ENCODE measurements at regions not wholly inside any gene's neighbourhood (a gene's known extent, or its start where the extent isn't known, plus 50 kb on each side); places are given as distances from the start of the nearest gene placed in this dataset.

DNA sequence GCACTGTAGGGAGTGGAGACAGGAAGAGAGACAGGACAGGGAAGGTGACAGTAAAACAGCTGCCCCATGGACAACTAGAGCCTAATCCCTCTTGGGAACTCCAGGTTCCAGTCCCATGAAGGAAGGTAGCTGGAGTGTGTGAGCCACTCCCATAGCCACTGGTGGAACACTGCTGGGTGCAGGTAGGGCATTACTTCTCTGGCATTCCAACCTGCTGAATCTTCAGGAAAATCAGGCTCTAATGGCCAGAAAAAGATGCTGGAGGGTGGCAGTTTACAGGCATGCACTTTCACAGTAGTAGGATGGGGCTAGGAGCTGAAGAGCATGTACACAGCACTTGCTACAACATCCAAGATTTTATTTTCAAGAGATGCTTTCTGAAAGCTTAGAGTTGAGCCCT is 259.4 kb downstream of the AUH start:
- DNase-seq = no peak

DNA sequence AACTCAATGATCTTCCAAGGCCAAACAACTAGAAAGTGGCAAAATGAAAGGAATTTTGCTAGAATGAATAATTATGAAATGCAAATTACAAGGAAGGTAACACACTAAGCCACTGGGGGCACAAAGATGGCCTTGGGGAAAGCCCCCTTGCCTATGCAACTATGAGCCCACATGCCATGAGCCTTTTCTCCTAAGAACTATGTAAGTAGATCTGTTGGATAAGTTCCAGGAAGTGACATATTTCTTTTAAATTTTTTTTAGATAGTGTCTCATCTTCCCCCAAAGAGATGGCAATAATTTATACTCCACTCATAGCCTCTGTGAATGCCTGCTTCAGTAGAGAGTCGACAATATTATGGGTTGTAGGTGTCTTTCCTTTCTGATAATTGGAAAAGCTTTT is 257.8 kb downstream of the AUH start:
- no peak for DNase-seq

DNA sequence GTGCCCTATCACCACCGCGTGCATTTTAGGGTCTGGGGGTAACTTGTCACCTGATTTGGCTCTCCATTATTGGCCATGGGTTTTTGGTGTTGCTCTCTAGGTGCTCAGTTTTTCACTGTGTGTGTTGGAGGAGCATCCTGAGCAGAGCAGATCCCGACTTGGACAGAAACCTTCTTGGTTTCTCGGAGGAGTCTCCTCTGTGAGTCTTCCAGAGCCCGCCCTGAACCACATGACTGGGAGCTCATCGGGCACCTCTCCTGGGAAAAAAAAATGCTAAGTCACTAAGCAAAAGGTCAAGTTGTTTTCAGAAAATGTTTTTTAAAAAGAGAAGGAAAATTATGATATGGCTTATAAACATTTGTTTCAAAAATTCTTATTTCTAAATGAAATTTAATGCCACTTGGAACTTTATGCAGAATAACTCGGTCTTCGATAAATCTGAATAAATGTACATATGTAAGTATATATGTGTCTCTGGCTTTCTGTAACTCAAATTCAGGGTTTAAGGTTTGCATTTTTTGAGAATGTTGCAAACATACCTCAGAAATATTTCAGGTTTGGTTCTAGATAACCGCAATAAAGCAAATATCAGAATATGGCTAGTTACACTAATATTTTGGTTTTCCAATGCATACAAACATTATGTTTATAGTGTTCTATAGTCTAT is 255.2 kb downstream of the AUH start:
- no peak for DNase-seq

DNA sequence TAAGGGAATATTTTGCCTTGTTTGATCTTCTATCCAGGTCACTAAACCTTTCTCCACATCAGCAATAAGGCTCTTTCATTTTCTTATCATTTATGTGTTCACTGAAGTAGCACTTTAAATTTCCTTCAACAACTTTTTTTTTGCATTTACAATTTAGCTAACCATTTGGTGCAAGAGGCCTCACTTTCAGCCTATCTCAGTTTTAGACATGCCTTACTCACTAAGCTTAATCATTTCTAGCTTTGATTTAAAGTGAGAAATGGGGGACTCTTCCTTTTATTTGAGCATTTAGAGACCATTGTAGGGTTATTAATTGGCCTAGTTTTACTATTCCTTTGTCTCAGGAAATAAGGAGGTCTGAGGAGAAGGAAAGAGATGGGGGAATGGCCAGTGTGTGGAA is 250.5 kb downstream of the AUH start:
- DNase-seq = no peak

DNA sequence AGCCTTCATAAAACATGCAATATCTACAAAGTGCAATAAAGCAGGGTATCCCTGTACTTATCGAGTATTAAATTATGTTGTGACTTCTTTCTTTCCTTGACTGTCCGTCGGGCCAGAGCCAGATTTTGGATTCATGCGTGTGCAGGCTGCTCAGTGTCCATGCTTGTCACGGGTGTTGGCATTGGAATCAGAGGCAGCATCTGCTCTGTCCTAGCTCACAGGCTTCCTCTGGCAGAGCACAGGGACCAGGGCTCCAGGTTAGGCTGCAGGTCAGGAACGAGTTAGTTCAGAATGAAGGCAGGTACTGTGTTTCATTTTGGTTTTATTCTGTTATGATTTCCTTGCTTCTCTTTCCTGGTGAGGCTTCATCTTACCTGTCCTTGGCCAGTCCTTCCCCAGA is 249.8 kb downstream of the AUH start:
- no peak for DNase-seq

DNA sequence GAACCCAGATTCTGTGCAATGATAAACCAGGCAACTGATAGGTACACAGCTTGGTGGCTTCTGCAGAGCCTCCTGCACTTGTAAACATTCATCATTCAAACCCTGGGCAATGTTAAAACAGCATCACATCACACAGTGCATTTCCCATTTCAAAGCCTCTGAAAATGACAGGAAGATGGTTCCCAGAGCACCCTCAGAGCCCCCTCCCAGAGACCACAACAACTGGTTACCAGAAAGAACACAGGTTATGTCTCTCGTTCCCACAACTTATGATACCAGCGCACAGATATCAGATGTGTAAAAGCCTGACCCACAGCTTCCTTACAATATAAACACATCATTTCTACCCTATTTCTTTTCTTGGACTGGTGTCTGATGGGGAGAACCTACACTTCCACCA is 248.7 kb downstream of the AUH start:
- no peak for DNase-seq

DNA sequence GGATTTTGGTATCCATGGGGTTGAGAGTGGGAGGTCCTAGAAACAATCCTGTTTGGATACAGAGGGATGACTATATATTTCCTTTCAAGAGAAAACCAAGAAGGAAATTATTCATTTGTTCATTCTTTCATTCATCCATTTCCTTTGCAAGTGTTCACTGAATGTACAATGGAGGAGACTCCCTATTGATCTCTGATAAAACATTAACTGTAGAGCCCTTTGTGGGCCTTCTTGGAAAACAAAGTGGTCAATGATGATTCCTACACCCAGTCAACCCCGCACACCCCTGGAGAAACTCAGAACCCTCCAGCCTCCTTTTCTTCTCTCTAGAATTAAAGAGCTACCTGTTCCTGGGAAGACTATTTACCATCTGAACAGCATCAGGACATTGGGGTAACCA is 247.3 kb downstream of the AUH start:
- DNase-seq = no peak

DNA sequence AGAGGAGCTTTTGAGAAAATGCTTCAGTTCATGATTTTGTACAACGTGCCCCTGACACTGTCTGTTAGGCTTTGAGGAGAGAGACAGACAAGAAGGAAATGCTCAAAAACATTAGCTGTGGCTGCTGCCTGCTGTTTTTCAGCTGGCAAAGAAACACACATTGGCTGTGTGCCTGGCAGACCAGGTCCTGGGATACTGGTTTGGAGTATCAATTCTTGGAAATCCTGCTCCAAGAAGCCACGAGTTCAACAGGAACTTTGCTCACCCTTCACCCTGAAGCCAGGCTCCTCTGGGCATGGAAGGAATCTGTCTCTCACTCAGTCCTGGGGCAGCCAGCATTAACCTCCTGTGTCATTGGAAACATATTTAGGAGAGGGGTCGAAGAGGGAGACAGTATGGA is 245.5 kb downstream of the AUH start:
- DNase-seq = no peak

DNA sequence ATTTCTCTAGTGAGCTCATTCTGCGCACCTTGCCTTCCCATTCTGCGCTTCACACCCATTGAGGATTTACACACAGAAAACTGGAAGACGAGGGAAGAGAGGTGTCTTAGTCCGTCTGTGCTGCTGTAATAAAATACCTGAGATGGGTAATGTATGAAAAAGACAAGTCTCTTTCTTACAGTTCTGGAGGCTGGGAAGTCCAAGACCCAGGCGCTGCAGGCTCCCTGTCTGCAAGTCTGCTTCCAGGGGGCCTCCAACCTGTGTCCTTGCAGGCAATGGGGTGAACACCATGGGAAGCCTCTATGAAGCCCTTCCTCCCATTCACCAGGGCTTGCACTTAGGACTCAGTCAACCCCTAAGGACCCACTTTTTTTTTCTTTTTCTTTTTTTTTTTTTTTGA is 245.0 kb downstream of the AUH start:
- no peak for DNase-seq

DNA sequence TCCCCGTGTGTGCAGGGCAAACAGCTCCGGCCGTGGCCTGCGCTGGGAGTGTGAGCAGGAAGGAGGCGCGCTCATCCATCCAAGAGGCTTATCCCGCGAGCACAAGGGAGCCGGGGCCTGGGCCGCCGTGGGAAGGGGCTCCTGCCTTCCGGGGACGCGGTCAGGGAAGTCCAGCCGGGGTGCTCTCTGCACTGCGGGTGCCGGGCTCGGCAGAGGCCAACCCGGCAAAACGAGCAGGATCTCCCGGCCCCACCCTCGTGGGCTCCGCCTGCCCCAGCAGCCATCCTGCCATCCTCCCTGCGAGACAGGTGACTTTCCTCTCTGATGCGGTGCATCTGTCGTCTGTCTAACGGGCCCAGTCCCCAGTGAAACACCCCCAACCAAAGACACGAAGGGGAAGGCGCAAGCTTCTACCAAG is 244.2 kb downstream of the AUH start:
- no peak for DNase-seq

DNA sequence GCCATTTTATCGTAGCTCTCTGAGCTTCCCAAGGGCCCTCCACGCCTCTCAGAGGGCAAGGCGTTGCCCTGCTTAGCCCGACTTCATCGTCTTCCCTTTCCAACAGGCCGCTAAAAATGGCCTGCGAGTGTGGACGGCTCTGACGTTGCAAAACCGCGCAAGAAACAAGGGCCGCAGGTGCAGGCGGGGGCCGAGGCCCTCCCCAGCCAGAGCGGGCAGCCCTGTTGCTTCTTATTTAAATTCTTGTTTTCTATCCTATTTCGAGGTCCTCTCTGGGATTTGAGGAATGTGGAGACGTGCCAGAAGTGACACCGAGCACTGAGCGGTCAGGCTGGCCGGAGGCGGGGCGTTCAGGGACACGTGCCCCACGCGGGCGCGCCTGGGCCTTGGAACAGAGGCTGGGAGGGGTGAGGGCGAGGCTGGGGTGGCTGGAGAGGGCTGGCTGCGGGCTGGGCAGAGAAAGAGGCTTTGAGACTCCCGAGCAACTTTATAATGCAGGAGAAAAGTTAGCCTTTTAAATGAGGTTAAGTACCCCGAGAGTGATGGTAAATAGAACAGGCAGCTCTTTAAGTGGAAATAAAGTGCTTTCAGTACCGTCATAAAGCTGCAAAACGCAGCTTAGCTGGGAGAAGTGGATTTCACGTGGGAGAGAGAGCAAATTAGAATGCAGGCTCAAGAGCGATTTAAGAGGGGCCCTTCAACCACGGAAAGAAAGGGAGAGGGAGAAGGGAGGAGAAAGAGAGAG is 243.6 kb downstream of the AUH start:
- no peak for DNase-seq

DNA sequence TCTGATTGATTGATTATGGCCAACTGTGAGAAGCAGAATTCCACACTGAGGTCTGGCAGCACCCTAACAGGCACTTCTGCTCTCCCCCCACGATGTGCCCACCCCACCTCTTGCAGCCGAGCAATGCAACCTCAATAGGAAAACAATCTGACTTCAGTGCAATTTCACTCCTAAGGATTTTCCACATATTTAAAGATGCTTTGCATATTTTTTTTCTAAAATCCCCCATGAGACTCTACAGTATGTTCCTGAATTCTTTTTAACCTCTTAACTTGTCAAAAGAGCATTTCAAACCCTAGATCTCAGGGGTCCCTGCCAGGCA is 243.1 kb downstream of the AUH start:
- DNase-seq = no peak

DNA sequence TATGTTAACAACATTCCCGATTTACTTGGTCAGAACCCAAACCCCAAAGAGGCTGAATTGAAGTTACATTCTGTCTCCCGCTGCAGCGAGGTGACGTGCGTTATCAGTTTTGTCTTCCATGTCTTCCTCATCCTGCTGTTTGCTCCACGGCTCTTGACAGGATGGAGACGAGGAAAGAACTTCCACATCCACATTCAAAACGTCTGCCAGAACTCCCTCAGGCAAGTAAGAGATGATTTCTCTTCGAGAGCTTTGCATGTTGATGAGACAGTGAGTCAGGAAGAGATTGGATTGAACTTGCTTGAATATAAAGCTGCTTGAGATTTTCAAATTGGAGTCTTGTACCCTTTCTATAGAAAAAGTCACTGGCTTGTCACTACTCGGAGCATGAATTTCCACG is 242.6 kb downstream of the AUH start:
- DNase-seq = no peak

DNA sequence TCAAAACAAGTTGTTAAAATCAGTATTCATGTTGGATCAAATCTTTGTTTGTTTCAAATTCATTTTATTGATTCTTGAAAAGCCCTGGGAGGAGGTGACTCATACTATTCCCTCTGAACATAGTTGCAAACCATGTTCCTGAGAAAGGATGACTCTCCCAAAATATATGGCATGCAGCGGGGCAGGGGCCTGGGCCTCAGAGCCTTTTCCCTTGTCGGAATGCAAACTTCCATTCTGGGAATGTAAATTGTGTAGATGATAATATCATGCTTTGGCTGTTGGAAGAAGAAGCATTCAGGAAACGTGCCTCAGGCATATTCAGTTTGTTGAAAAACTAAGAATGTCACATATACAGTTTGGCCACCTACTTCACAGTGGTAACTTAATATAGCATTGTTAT is 242.0 kb downstream of the AUH start:
- no peak for DNase-seq

DNA sequence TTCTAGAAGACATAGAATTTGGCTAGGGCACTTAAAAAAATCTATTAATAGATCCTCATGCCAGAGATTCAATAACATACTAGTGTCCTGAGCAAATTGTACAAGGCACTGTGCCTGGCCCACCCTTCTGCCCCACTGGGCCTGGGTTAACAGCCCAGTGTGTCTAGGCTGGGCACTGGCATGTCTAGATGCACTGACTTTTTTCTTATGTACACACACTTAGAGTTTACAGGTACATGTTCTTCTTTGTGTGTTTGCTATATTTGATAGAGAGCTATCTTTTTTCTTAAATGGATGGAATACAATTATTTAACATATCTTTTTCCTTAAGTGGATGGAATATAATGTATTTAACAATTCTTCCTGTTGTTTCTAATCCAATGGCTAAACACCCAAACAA is 241.5 kb downstream of the AUH start:
- DNase-seq = no peak

DNA sequence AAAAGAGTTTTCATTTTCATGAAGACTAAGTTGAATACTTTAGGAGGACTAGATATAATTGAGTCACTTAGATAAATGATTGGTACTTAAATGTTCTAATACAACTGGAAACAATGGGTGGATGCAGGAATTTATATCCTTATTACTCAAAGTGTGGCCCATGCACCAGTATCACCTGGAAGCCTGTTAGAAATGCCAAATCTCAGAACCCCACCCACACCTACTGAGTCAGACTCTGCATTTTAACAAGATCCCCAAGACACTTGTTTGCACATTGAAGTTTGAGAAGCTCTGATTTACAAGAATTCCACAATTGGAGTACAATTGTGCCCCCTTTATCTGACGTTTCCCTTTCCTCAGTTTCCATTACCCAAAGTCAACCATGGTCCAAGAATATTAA is 239.0 kb downstream of the AUH start:
- DNase-seq = no peak

DNA sequence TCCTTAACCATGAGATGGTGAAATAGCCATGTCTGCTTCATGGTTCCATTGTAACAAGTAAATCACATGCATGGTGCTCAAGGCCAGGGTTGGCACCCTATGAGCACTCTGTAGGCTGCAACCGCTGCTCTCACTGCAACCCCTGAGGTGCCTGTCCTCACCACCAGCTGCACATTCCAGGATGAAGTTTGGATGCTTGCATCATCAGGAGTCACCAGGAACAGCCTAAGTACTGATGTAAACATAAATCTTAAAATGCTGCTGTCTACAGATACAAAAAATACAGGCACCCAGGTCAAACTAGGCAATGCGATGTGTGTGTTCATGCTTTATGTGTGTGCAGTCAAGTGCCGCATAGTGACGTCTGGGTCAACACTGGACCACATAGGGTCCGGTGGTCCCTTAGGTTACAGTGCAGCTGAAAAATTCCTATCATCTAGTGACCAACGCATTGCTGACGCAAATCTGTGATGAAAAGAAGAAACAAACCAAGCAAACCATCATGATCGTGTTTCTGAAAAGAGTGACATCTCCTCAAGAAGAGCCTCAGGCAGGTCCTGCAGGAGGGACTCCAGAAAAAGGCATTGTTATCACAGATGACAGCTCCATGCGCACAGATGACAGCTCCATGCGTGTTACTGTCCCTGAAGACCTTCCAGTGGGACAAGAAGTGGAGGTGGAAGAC is 234.8 kb downstream of the AUH start:
- DNase-seq = no peak

DNA sequence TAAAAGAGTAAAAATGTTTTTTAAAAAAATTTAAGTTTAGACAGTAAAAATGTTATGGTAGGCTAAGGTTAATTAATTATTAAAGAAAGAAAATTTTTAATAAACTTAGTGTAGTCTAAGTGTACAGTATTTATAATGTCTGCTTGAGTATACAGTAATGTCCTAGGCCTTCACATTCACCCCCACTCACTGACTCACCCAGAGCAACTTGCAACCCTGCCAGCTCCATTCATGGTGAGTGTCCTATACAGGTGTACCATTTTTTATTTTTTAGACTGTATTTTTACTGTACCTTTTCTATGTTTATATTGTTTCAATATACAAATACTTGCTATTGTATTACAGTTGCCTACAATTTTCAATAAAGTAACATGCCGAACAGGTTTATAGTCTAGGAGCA is 234.1 kb downstream of the AUH start:
- no peak for DNase-seq

DNA sequence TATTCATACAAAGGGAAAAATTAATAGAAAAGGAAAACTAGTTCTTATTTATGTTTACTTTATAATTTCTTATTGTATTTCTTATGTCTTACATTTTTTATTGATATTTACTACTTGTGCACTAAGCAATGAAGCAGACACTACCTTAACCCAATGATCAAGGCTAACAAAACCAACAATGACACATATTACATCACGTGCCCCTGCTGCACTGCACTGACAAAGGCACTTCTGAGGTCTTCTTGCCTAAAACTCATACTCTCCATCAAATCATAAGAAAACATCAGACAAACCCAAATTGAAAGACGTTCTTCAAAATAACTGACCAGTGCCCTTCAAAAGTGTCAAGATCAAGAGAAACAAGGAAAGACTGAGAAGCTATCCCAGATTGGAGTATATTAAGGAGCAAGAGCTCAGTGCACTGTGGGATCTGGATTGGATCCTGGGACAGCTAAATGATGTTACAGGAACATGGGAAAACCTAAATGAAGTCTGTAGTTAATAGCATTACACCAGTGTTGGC is 230.9 kb downstream of the AUH start:
- DNase-seq = no peak

DNA sequence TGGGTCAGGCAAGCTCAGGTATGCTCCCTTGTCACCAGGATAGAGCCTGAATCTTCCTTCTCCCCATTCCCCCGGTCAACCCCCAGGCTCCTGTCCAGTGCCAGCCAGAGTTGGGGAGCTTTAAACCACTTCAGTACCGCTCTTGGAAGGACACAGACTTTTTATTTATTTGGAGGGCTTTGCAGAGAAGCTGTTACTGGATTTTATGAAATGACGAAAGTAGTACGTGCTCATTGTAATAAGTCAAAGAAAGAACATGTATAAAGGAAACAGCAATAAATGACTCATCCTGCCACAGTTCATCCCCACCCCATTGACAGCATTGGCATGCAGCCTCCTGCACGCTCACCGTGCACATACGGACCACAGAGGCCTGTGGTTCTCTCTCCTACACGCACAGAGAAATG is 230.3 kb downstream of the AUH start:
- no peak for DNase-seq

DNA sequence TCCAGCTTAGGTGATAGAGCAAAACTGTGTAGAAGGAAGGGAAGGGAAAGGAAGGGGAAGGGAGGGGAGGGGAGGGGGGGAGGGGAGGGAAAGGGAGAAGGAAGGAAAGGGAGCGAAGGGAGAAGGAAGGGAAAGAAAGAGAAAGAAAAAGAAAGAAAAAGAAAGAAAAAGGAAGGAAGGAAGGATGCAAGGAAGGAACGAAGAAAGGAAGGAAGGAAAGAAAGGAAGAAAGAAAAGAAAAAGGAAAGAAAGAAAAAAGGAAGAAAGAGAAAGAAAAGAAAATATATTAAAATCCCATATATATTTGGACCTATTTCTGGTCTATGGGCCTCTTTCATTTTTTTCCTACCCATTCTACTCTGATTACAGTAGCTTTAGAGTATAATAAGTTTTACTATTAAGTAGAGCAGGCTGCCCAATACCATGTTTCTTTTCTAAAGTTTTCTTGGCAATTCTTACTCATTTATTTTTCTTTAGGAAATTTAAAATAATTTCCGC is 229.1 kb downstream of the AUH start:
- DNase-seq = no peak

DNA sequence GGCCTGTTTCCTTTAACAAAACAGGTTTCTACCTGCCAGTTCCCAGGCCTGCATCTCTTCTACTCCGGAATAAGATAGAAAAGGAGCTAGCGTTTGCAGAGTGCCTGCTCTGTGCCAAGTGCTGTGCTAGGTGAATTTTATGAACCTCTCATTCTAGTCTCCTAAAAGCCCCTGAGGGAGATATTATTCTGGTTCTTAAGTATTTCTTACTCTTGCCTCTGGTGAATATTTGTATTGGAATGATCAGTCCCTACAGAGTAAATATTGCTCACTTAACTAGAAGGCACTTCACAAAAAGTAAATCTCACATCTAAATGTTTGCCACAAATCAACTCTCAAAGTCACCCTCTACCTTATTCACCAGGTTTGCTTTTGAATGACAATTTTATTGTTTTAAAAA is 227.1 kb downstream of the AUH start:
- no peak for DNase-seq

DNA sequence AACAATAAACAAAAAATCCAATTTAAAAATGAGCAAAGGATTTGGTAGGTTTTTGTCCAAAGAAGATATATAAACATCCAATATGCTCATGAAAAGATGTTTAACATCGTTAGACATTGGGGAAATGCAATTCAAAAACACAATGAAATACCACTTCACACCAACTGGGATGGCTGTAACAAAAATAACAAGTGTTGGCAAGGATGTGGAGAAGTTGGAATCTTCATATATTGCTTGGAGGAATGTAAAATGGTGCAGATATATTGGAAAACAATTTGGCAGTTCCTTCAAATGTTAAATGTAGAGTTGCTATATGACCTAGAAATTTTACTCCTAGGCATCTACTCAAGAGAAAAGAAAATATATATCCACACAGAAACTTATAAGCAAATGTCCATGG is 224.3 kb downstream of the AUH start:
- no peak for DNase-seq

DNA sequence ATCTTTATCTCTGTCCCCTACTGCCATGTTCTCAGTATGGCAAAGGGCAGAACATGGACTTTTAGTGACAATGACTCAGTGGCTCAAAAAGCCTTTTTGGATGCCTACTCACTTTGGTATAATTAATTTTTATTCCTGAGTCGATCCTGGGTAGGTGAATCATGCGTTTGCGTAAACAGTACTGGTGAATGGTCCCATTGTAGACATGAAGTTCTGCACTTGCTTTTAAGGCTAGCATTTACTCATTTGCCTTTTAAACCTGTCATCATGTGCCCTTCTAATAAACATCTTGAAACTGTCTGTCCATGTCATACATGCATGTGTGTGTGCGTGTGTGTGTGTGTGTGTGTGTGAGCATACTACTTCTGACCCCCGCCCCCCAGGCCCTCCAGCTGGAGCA is 223.0 kb downstream of the AUH start:
- no peak for DNase-seq
